ENCODE measurements at regions not wholly inside any gene's neighbourhood (a gene's known extent, or its start where the extent isn't known, plus 50 kb on each side); places are given as distances from the start of the nearest gene placed in this dataset.
"Not testable (repeated sequence)": the region's sequence is repeated elsewhere in the genome, so short reads cannot be mapped to it uniquely, and the experiment has no call there.

DNA sequence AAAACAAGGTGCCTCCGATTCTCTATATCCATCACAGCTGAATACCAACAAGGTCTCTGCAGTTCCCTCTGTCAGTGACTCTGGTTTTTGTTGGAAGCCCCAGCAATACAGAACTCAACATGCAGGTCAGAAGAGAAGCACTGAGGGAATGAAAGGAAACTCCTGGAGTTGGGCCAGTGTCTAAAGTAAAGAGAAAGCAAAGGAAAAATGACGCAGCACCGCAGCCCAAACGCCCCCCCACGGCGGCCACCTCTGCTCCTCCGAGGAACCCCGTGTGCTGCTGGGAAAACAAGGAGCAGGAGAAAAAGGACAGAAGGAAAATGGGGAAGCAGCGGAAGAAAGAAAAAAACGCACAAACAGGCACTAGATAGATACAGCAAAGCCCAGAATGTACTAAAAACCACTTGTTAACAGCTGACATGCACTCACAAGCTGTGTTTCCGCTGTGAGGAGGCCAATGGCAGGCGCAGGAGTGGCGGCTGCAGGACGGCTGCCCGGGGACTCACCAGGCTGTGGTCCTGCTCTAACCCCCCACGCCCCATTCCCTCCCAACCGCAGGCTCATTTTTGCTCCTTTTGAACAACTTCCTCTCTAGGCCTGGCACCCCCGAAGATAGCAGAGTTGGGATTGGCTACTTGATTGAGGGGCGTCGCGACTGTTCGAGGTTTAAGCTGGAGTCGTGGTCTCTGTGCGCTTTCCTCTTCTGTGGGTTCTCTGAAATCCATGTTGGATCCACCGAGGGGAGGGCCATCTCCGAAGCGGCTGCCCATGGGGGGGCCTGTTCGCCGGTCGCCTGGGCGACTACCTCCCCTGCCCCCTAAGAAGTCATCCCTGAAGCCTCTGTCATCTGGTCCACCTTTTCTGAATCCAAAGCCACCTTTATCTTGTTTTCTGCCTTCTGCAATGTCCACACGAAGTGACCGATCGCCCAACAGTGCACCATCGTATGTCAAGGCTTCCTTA, 204.8 kb downstream of the HIBADH start:
- POLR2A ChIA-PET; BruUV-seq (replicated peaks); ATAC-seq; H3K27ac ChIP-seq (ENCODE audit: low read length); H3K36me3 ChIP-seq (ENCODE audit: control insufficient read depth, insufficient read depth, low read length); CTCF ChIA-PET; intact Hi-C loops (cut with micrococcal nuclease; ENCODE audit: unreplicated experiment); H3K9me3 ChIP-seq (ENCODE audit: control insufficient read depth, insufficient read depth, low read depth, low read length); H3K4me3 ChIP-seq (ENCODE audit: low read depth in 2 of 2, low read length in 2 of 2); in situ Hi-C loops (cut with HindIII; ENCODE audit: low pct_unique_long_range_greater_than_20kb, low sequenced_read_pairs); H3K4me1 ChIP-seq (ENCODE audit: control insufficient read depth, insufficient read depth, low read length); DNase-seq (ENCODE audit: low read depth, low spot score); H3K27me3 ChIP-seq (ENCODE audit: control insufficient read depth, insufficient read depth, low read length): not testable (repeated sequence)

DNA sequence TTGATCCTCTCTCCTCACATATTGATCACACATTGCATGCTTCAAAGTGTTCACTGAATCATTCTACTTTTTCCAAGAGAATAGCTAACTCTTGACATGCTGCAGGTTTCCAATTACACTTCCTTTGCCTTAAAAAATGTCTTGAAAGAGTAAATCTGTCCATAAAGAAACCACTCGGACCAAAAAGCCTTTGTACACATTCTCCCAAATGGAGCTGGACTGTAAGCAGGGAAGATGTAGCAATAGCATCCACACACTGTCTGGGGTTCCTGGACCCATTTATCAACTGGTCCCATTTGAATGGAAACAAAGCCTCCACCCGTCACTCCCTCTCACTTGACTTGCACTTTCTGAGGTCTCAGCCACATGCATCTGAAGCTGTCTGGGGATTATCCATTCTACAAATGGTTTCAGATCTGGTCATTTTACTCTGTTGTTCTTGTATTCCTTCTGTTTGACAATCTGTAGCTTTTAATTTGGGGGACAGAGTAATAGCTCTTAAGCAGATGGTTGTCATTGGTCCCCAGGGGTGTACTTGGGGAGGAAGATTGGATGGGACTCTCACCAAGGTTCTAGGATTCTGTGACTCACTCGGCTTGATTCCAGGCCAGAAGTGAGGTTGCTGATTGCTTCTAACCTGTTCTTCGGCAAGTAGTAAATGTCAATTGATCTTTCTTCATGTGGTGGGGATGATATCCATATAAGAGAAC, 203.5 kb downstream of the HIBADH start:
- no peaks in the 10 kb centered on the region for H3K4me1 ChIP-seq (ENCODE audit: control insufficient read depth, insufficient read depth, low read length)
- H3K9me3 ChIP-seq (ENCODE audit: control insufficient read depth, insufficient read depth, low read depth, low read length): no peaks in the 10 kb centered on the region
- no peak overlapping the region for H3K4me3 ChIP-seq (ENCODE audit: low read depth in 2 of 2, low read length in 2 of 2)
- H3K36me3 ChIP-seq (ENCODE audit: control insufficient read depth, insufficient read depth, low read length): no peaks in the 10 kb centered on the region
- DNase-seq (ENCODE audit: low read depth, low spot score) (no peak), ATAC-seq (no peak)
- in situ Hi-C loops (cut with HindIII; ENCODE audit: low pct_unique_long_range_greater_than_20kb, low sequenced_read_pairs) (no loop called here), intact Hi-C loops (cut with micrococcal nuclease; ENCODE audit: unreplicated experiment) (no loop called here)
- H3K27me3 ChIP-seq (ENCODE audit: control insufficient read depth, insufficient read depth, low read length): peaks cover 12% of the 10 kb centered on the region; the same call in 1 of the 2 replicates
- POLR2A ChIA-PET: no interaction called here
- CTCF ChIA-PET: no interaction called here
- no peak for TF ChIP-seq TCF7L2 (IDR thresholded peaks at IDR 0.05; ENCODE audit: low read depth, low read length)
- TF ChIP-seq SIN3A (IDR thresholded peaks at IDR 0.05; ENCODE audit: borderline replicate concordance, insufficient read depth, low read depth, low read length): no peak
- TF ChIP-seq, protein P1, sequence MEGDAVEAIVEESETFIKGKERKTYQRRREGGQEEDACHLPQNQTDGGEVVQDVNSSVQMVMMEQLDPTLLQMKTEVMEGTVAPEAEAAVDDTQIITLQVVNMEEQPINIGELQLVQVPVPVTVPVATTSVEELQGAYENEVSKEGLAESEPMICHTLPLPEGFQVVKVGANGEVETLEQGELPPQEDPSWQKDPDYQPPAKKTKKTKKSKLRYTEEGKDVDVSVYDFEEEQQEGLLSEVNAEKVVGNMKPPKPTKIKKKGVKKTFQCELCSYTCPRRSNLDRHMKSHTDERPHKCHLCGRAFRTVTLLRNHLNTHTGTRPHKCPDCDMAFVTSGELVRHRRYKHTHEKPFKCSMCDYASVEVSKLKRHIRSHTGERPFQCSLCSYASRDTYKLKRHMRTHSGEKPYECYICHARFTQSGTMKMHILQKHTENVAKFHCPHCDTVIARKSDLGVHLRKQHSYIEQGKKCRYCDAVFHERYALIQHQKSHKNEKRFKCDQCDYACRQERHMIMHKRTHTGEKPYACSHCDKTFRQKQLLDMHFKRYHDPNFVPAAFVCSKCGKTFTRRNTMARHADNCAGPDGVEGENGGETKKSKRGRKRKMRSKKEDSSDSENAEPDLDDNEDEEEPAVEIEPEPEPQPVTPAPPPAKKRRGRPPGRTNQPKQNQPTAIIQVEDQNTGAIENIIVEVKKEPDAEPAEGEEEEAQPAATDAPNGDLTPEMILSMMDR (IDR thresholded peaks at IDR 0.05): no peak
- TF ChIP-seq, protein P2, sequence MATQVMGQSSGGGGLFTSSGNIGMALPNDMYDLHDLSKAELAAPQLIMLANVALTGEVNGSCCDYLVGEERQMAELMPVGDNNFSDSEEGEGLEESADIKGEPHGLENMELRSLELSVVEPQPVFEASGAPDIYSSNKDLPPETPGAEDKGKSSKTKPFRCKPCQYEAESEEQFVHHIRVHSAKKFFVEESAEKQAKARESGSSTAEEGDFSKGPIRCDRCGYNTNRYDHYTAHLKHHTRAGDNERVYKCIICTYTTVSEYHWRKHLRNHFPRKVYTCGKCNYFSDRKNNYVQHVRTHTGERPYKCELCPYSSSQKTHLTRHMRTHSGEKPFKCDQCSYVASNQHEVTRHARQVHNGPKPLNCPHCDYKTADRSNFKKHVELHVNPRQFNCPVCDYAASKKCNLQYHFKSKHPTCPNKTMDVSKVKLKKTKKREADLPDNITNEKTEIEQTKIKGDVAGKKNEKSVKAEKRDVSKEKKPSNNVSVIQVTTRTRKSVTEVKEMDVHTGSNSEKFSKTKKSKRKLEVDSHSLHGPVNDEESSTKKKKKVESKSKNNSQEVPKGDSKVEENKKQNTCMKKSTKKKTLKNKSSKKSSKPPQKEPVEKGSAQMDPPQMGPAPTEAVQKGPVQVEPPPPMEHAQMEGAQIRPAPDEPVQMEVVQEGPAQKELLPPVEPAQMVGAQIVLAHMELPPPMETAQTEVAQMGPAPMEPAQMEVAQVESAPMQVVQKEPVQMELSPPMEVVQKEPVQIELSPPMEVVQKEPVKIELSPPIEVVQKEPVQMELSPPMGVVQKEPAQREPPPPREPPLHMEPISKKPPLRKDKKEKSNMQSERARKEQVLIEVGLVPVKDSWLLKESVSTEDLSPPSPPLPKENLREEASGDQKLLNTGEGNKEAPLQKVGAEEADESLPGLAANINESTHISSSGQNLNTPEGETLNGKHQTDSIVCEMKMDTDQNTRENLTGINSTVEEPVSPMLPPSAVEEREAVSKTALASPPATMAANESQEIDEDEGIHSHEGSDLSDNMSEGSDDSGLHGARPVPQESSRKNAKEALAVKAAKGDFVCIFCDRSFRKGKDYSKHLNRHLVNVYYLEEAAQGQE (IDR thresholded peaks at IDR 0.05; ENCODE audit: insufficient read depth in 1 of 2, low read depth in 2 of 2, low read length in 1 of 2): no peak
- TF ChIP-seq POLR2AphosphoS5 (IDR thresholded peaks at IDR 0.05; ENCODE audit: low read depth, low read length): no peak
- H3K27ac ChIP-seq (ENCODE audit: low read length): no peak overlapping the region
- no TSS peak for BruUV-seq (replicated peaks)

DNA sequence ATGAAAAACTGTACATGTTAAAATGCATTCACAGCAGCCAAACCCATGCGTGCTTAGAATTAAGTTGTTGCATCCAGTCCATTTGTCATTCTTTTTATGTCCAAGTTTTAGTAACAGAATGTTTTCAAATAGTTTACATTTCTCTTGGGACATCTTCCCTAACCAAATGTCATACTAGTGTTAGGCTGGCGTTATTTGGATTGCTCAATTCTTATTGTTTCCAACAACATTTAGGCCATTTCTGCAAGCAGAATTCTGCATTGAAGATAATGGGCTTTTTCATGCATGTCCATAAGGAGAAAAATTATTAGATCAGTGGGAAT, 203.0 kb downstream of the HIBADH start:
- in situ Hi-C loops (cut with HindIII; ENCODE audit: low pct_unique_long_range_greater_than_20kb, low sequenced_read_pairs) (no loop called here), intact Hi-C loops (cut with micrococcal nuclease; ENCODE audit: unreplicated experiment) (no loop called here)
- H3K27me3 ChIP-seq (ENCODE audit: control insufficient read depth, insufficient read depth, low read length): peaks cover 12% of the 10 kb centered on the region; the same call in 1 of the 2 replicates
- TF ChIP-seq, protein P1 (IDR thresholded peaks at IDR 0.05): no peak
- TF ChIP-seq SIN3A (IDR thresholded peaks at IDR 0.05; ENCODE audit: borderline replicate concordance, insufficient read depth, low read depth, low read length): no peak
- TF ChIP-seq, protein P2 (IDR thresholded peaks at IDR 0.05; ENCODE audit: insufficient read depth in 1 of 2, low read depth in 2 of 2, low read length in 1 of 2): no peak
- TF ChIP-seq TCF7L2 (IDR thresholded peaks at IDR 0.05; ENCODE audit: low read depth, low read length): no peak
- TF ChIP-seq POLR2AphosphoS5 (IDR thresholded peaks at IDR 0.05; ENCODE audit: low read depth, low read length): no peak
- BruUV-seq (replicated peaks): no TSS peak
- H3K4me1 ChIP-seq (ENCODE audit: control insufficient read depth, insufficient read depth, low read length): no peaks in the 10 kb centered on the region
- ATAC-seq: no peak
- H3K9me3 ChIP-seq (ENCODE audit: control insufficient read depth, insufficient read depth, low read depth, low read length): no peaks in the 10 kb centered on the region
- H3K36me3 ChIP-seq (ENCODE audit: control insufficient read depth, insufficient read depth, low read length): no peaks in the 10 kb centered on the region
- H3K27ac ChIP-seq (ENCODE audit: low read length): no peak overlapping the region
- CTCF ChIA-PET: no interaction called here
- no peak for DNase-seq (ENCODE audit: low read depth, low spot score)
- POLR2A ChIA-PET: no interaction called here
- no peak overlapping the region for H3K4me3 ChIP-seq (ENCODE audit: low read depth in 2 of 2, low read length in 2 of 2)
